Suprapubic skin (tissue), 4 donors: ENCODE measurements at regions not wholly inside any gene's neighbourhood (a gene's known extent, or its start where the extent isn't known, plus 50 kb on each side); places are given as distances from the start of the nearest gene placed in this dataset.

Experiments used
- CTCF ChIP-seq, 2 donors: fragments of 200-600 bp in 1 of 2; fragments of 450-650 bp in 1 of 2; sonication (generic) in 1 of 2; IDR thresholded peaks; one replicate each; pipeline ENCODE4 v1.5.1; 2016 to 2019; ENCODE audit warnings: antibody characterized with exemption in 2 of 2, mild to moderate bottlenecking in 1 of 2, moderate library complexity in 1 of 2
- EP300 ChIP-seq: sonication (generic); formaldehyde crosslinking; IDR thresholded peaks from one replicate; pipeline ENCODE4 v1.6.1; 2017; ENCODE audit warnings: antibody characterized with exemption
- POLR2AphosphoS5 ChIP-seq, 3 donors: sonication (generic); formaldehyde crosslinking; IDR thresholded peaks; one replicate each; pipeline ENCODE4 v1.6.1; 2017; ENCODE audit warnings: antibody characterized with exemption in 3 of 3

GRCh38 chr20:52432740-52433139, 241.2 kb upstream of the ZFP64 start:
- TF ChIP-seq CTCF (IDR thresholded peaks at IDR 0.05) (no peak), POLR2AphosphoS5 (IDR thresholded peaks at IDR 0.05) (no peak), EP300 (no peak)
